Pons (tissue), 1 donor: ENCODE measurements at regions not wholly inside any gene's neighbourhood (a gene's known extent, or its start where the extent isn't known, plus 50 kb on each side); places are given as distances from the start of the nearest gene placed in this dataset.
A peak's percentile ranks its signal among the peaks of the same experiment; 100 is the strongest.
"Not testable (repeated sequence)": the region's sequence is repeated elsewhere in the genome, so short reads cannot be mapped to it uniquely, and the experiment has no call there.

Experiments
- DNase-seq: peaks from one replicate; pipeline ENCODE4 v3.0.0-alpha.2; 2016; ENCODE audit warnings: low spot score

GRCh38 chr12:17695495-17695894, 394.5 kb downstream of the RERGL start:
- no peak for DNase-seq

GRCh38 chr12:17691369-17691768, 398.6 kb downstream of the RERGL start:
- no peak for DNase-seq

- DNase-seq = no peak
Observed at GRCh38 chr12:17680220-17680619, 409.8 kb downstream of the RERGL start.

- DNase-seq = no peak
Observed at GRCh38 chr12:17666641-17667324, 423.2 kb downstream of the RERGL start.

- no peak for DNase-seq
Observed at GRCh38 chr12:17665839-17666238, 424.2 kb downstream of the RERGL start.

- no peak for DNase-seq
Observed at GRCh38 chr12:17661250-17661649, 428.7 kb downstream of the RERGL start.

GRCh38 chr12:17652436-17652835, 437.6 kb downstream of the RERGL start:
- no peak for DNase-seq

GRCh38 chr12:17642340-17642650, 447.7 kb downstream of the RERGL start:
- DNase-seq = no peak

GRCh38 chr12:17640615-17641014, 449.4 kb downstream of the RERGL start:
- no peak for DNase-seq

GRCh38 chr12:17618831-17619230, 471.2 kb downstream of the RERGL start:
- no peak for DNase-seq

GRCh38 chr12:17609701-17610100, 480.3 kb downstream of the RERGL start:
- no peak for DNase-seq

GRCh38 chr12:17609153-17609552, 480.8 kb downstream of the RERGL start:
- no peak for DNase-seq

- no peak for DNase-seq
Observed at GRCh38 chr12:17595111-17595510, 494.9 kb downstream of the RERGL start.

- DNase-seq = no peak
Observed at GRCh38 chr12:17593715-17594406, 496.1 kb downstream of the RERGL start.

- DNase-seq = no peak
Observed at GRCh38 chr12:17592472-17592871, 497.5 kb downstream of the RERGL start.

GRCh38 chr12:17591005-17591681, 498.9 kb downstream of the RERGL start:
- no peak for DNase-seq

GRCh38 chr12:17588968-17589367, 501.0 kb downstream of the RERGL start:
- DNase-seq = peak; percentile 33

- DNase-seq = no peak
Observed at GRCh38 chr12:17579205-17580026, 510.6 kb downstream of the RERGL start.

GRCh38 chr12:17577405-17577804, 512.6 kb downstream of the RERGL start:
- no peak for DNase-seq

GRCh38 chr12:17572250-17572649, 517.7 kb downstream of the RERGL start:
- DNase-seq = no peak

- no peak for DNase-seq
Observed at GRCh38 chr12:17571047-17571446, 518.9 kb downstream of the RERGL start.

GRCh38 chr12:17564630-17565029, 525.4 kb downstream of the RERGL start:
- DNase-seq = not testable (repeated sequence)
